GM12873 (cell line): ENCODE measurements at regions not wholly inside any gene's neighbourhood (a gene's known extent, or its start where the extent isn't known, plus 50 kb on each side); places are given as distances from the start of the nearest gene placed in this dataset.

ENCODE experiments used
- CTCF ChIP-seq: IDR thresholded peaks from 2 replicates; pipeline ENCODE4 v1.5.1; 2012; ENCODE audit warnings: low read depth, mild to moderate bottlenecking, moderate library complexity, low read length, control low read depth; ENCODE audit not compliant: insufficient read depth; ENCODE audit errors: missing control alignments

DNA sequence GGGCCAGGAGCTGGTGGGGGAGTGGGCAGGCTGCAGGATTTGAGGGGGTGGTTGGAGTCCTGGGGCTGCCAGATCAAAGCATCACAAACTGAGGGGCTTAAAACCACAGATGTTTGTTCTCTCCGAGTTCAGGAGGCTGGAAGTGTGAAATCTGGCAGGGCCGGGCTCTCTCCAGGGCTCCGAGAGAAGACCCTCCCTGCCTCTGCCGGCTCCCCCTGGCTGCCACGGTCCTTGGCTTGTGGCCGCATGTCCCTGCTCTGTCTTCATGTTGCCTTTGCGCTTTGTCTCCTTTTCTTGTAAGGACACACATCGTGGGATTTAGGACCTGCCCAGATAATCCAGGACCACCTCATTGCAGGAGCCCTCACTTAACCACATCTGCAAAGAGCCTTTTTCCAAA lies 139.8 kb upstream of the GSE1 start:
- TF ChIP-seq CTCF = no peak

GRCh38 chr16:85473909-85474620 lies 139.1 kb upstream of the GSE1 start:
- TF ChIP-seq CTCF = no peak

GRCh38 chr16:85474621-85475217 lies 138.4 kb upstream of the GSE1 start:
- no peak for TF ChIP-seq CTCF

DNA sequence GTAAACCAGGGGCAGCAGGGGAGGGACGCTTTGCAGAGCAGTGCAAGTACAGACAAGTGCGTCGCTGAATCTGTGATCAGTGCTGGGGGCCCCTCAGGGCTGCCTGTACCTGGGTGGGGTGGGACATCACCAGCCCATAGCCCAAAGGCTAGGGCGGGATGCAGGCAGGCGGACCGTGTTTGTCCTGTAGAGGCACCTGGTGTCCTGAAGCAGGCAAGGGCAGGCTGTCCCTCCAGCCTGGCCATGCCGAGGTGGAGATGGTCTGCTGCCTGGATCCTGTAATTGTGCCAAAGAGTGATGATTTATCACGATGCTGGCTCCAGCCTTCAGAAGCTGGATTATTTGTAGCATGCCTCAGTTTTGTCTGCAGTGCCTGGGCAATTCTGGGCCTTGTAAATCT lies 137.9 kb upstream of the GSE1 start:
- no peak for TF ChIP-seq CTCF

- no peak for TF ChIP-seq CTCF
Measured at GRCh38 chr16:85475691-85476300, 137.3 kb upstream of the GSE1 start.

GRCh38 chr16:85476389-85476788 lies 136.7 kb upstream of the GSE1 start:
- TF ChIP-seq CTCF = no peak

- no peak for TF ChIP-seq CTCF
Measured at GRCh38 chr16:85477801-85478363, 135.2 kb upstream of the GSE1 start.
